Effector memory CD8-positive, alpha-beta T cell (primary cell): ENCODE measurements at regions not wholly inside any gene's neighbourhood (a gene's known extent, or its start where the extent isn't known, plus 50 kb on each side); places are given as distances from the start of the nearest gene placed in this dataset.

Source experiments
- ATAC-seq: fragments of 150-1000 bp; cut with Tn5 transposase; replicated peaks from 2 replicates; pipeline ENCODE4 v1.10.0; 2021; ENCODE audit warnings: mild to moderate bottlenecking, moderate library complexity
- DNase-seq, 3 experiments: peaks; one replicate each; pipeline ENCODE4 v3.0.0; 2021
- H3K27ac Mint-ChIP-seq, 2 donors: one replicate each; pipeline ENCODE4 v1.8.0; 2022; ENCODE audit warnings: mild to moderate bottlenecking in 2 of 2, mixed read lengths in 2 of 2, moderate library complexity in 2 of 2
- H3K27me3 Mint-ChIP-seq, 2 donors: one replicate each; pipeline ENCODE4 v1.8.0; 2022; ENCODE audit warnings: mixed read lengths in 2 of 2
- H3K36me3 Mint-ChIP-seq: one replicate; pipeline ENCODE4 v1.8.0; 2022; ENCODE audit warnings: mild to moderate bottlenecking, moderate library complexity, mixed read lengths; ENCODE audit not compliant: insufficient read depth
- H3K4me1 Mint-ChIP-seq, 2 donors: one replicate each; pipeline ENCODE4 v1.8.0; 2022; ENCODE audit warnings: low read depth in 2 of 2, mixed read lengths in 2 of 2
- H3K4me3 Mint-ChIP-seq, 2 donors: one replicate each; pipeline ENCODE4 v1.8.0; 2022; ENCODE audit warnings: mild to moderate bottlenecking in 2 of 2, mixed read lengths in 2 of 2, moderate library complexity in 2 of 2
- H3K9me3 Mint-ChIP-seq, 2 donors: one replicate each; pipeline ENCODE4 v1.8.0; 2022; ENCODE audit warnings: mixed read lengths in 2 of 2

- Mint-ChIP-seq H3K4me3 (no peak overlapping the region), H3K27ac (no peak overlapping the region), H3K4me1 (no peaks in the 10 kb centered on the region), H3K27me3 (peaks cover 5 to 14% of the 10 kb centered on the region in 2 donors), H3K36me3 (no peaks in the 10 kb centered on the region), H3K9me3 (peaks cover 3 to 10% of the 10 kb centered on the region in 2 donors)
- ATAC-seq (no peak), DNase-seq (no peak)
Measured at GRCh38 chr12:114201794-114202193, 204.2 kb downstream of the TBX5 start.

GRCh38 chr12:114194956-114195355 lies 211.0 kb downstream of the TBX5 start:
- DNase-seq (no peak), ATAC-seq (no peak)
- H3K27ac Mint-ChIP-seq, result no peak overlapping the region
- H3K4me1 Mint-ChIP-seq, result no peaks in the 10 kb centered on the region
- H3K36me3 Mint-ChIP-seq, result no peaks in the 10 kb centered on the region
- no peaks in the 10 kb centered on the region for H3K27me3 Mint-ChIP-seq
- no peak overlapping the region for H3K4me3 Mint-ChIP-seq
- H3K9me3 Mint-ChIP-seq, result peaks cover 1 to 24% of the 10 kb centered on the region in 2 donors

- Mint-ChIP-seq H3K4me1 (no peaks in the 10 kb centered on the region), H3K36me3 (no peaks in the 10 kb centered on the region), H3K9me3 (peaks cover under 1 to 21% of the 10 kb centered on the region in 2 donors), H3K4me3 (no peak overlapping the region), H3K27ac (no peak overlapping the region), H3K27me3 (no peaks in the 10 kb centered on the region)
- no peak for ATAC-seq
- no peak for DNase-seq
Measured at GRCh38 chr12:114194066-114194465, 211.9 kb downstream of the TBX5 start.

GRCh38 chr12:114193474-114193873 lies 212.5 kb downstream of the TBX5 start:
- DNase-seq, result no peak
- no peak for ATAC-seq
- H3K4me1 Mint-ChIP-seq, result no peaks in the 10 kb centered on the region
- no peak overlapping the region for H3K27ac Mint-ChIP-seq
- H3K9me3 Mint-ChIP-seq, result peaks cover 0 to 24% of the 10 kb centered on the region in 2 donors
- no peak overlapping the region for H3K4me3 Mint-ChIP-seq
- H3K27me3 Mint-ChIP-seq, result peaks cover 2 to 4% of the 10 kb centered on the region in 2 donors
- no peaks in the 10 kb centered on the region for H3K36me3 Mint-ChIP-seq

- peaks cover 6 to 9% of the 10 kb centered on the region in 2 donors for H3K27me3 Mint-ChIP-seq
- DNase-seq (no peak), ATAC-seq (no peak)
- H3K27ac Mint-ChIP-seq, result no peak overlapping the region
- H3K36me3 Mint-ChIP-seq, result no peaks in the 10 kb centered on the region
- no peak overlapping the region for H3K4me3 Mint-ChIP-seq
- no peaks in the 10 kb centered on the region for H3K4me1 Mint-ChIP-seq
- peaks cover 0 to 26% of the 10 kb centered on the region in 2 donors for H3K9me3 Mint-ChIP-seq
Measured at GRCh38 chr12:114192549-114192948, 213.4 kb downstream of the TBX5 start.

GRCh38 chr12:114192013-114192412 lies 213.9 kb downstream of the TBX5 start:
- H3K27me3 Mint-ChIP-seq, result peaks cover 6 to 9% of the 10 kb centered on the region in 2 donors
- H3K4me3 Mint-ChIP-seq, result no peak overlapping the region
- no peaks in the 10 kb centered on the region for H3K36me3 Mint-ChIP-seq
- H3K27ac Mint-ChIP-seq, result no peak overlapping the region
- H3K4me1 Mint-ChIP-seq, result no peaks in the 10 kb centered on the region
- ATAC-seq (no peak), DNase-seq (no peak)
- H3K9me3 Mint-ChIP-seq, result peaks cover 0 to 26% of the 10 kb centered on the region in 2 donors

- Mint-ChIP-seq H3K4me3 (no peak overlapping the region), H3K36me3 (no peaks in the 10 kb centered on the region), H3K9me3 (peaks cover 0 to 26% of the 10 kb centered on the region in 2 donors), H3K27ac (no peak overlapping the region), H3K27me3 (peaks cover 6 to 11% of the 10 kb centered on the region in 2 donors), H3K4me1 (no peaks in the 10 kb centered on the region)
- ATAC-seq, result no peak
- DNase-seq, result no peak
Measured at GRCh38 chr12:114191581-114191980, 214.4 kb downstream of the TBX5 start.

- H3K9me3 Mint-ChIP-seq, result peaks cover 2 to 26% of the 10 kb centered on the region in 2 donors
- no peak for DNase-seq
- H3K4me1 Mint-ChIP-seq, result no peaks in the 10 kb centered on the region
- H3K36me3 Mint-ChIP-seq, result no peaks in the 10 kb centered on the region
- H3K4me3 Mint-ChIP-seq, result no peak overlapping the region
- H3K27ac Mint-ChIP-seq, result no peak overlapping the region
- peaks cover 6 to 15% of the 10 kb centered on the region in 2 donors for H3K27me3 Mint-ChIP-seq
- no peak for ATAC-seq
Measured at GRCh38 chr12:114190971-114191370, 215.0 kb downstream of the TBX5 start.

GRCh38 chr12:114189266-114189665 lies 216.7 kb downstream of the TBX5 start:
- Mint-ChIP-seq H3K4me3 (no peak overlapping the region), H3K27me3 (peaks cover 6 to 15% of the 10 kb centered on the region in 2 donors), H3K36me3 (no peaks in the 10 kb centered on the region), H3K27ac (no peak overlapping the region), H3K9me3 (peaks cover 2 to 26% of the 10 kb centered on the region in 2 donors), H3K4me1 (no peaks in the 10 kb centered on the region)
- ATAC-seq (no peak), DNase-seq (no peak)

- no peak overlapping the region for H3K27ac Mint-ChIP-seq
- peaks cover 2 to 26% of the 10 kb centered on the region in 2 donors for H3K9me3 Mint-ChIP-seq
- DNase-seq, result no peak
- no peak for ATAC-seq
- peaks cover 6 to 15% of the 10 kb centered on the region in 2 donors for H3K27me3 Mint-ChIP-seq
- no peak overlapping the region for H3K4me3 Mint-ChIP-seq
- H3K36me3 Mint-ChIP-seq, result no peaks in the 10 kb centered on the region
- no peaks in the 10 kb centered on the region for H3K4me1 Mint-ChIP-seq
Measured at GRCh38 chr12:114186241-114187002, 219.5 kb downstream of the TBX5 start.

GRCh38 chr12:114185036-114185435 lies 218.9 kb upstream of the RBM19 start:
- H3K9me3 Mint-ChIP-seq, result peaks cover 2 to 12% of the 10 kb centered on the region in 2 donors
- peaks cover 6 to 15% of the 10 kb centered on the region in 2 donors for H3K27me3 Mint-ChIP-seq
- DNase-seq (no peak), ATAC-seq (no peak)
- no peak overlapping the region for H3K4me3 Mint-ChIP-seq
- no peaks in the 10 kb centered on the region for H3K36me3 Mint-ChIP-seq
- H3K27ac Mint-ChIP-seq, result no peak overlapping the region
- no peaks in the 10 kb centered on the region for H3K4me1 Mint-ChIP-seq

- Mint-ChIP-seq H3K4me3 (no peak overlapping the region), H3K9me3 (no peaks in the 10 kb centered on the region), H3K27me3 (no peaks in the 10 kb centered on the region), H3K27ac (no peak overlapping the region), H3K36me3 (no peaks in the 10 kb centered on the region), H3K4me1 (no peaks in the 10 kb centered on the region)
- DNase-seq (no peak), ATAC-seq (no peak)
Measured at GRCh38 chr12:114174326-114174725, 208.2 kb upstream of the RBM19 start.

GRCh38 chr12:114172135-114172534 lies 206.0 kb upstream of the RBM19 start:
- DNase-seq (no peak), ATAC-seq (no peak)
- Mint-ChIP-seq H3K27me3 (no peaks in the 10 kb centered on the region), H3K4me1 (no peaks in the 10 kb centered on the region), H3K36me3 (no peaks in the 10 kb centered on the region), H3K4me3 (no peak overlapping the region), H3K9me3 (no peaks in the 10 kb centered on the region), H3K27ac (no peak overlapping the region)

- no peaks in the 10 kb centered on the region for H3K36me3 Mint-ChIP-seq
- no peak for ATAC-seq
- H3K4me1 Mint-ChIP-seq, result no peaks in the 10 kb centered on the region
- H3K9me3 Mint-ChIP-seq, result no peaks in the 10 kb centered on the region
- no peak for DNase-seq
- H3K27me3 Mint-ChIP-seq, result no peaks in the 10 kb centered on the region
- H3K4me3 Mint-ChIP-seq, result no peak overlapping the region
- H3K27ac Mint-ChIP-seq, result no peak overlapping the region
Measured at GRCh38 chr12:114168061-114168460, 201.9 kb upstream of the RBM19 start.
